Cardiac muscle cell (in vitro differentiated cells and primary cell): ENCODE measurements at regions not wholly inside any gene's neighbourhood (a gene's known extent, or its start where the extent isn't known, plus 50 kb on each side); places are given as distances from the start of the nearest gene placed in this dataset.

ENCODE experiments used
- DNase-seq, 2 donors: peaks; one replicate each; pipeline versions ENCODE4 v3.0.0 to v3.0.0-alpha.2; 2010 to 2017; ENCODE audit warnings: low read depth in 1 of 2, low spot score in 1 of 2
- H3K27ac ChIP-seq: fragments of 200-600 bp; sonication (generic); 2 replicates; pipeline ENCODE4 v1.5.1; 2016
- H3K27me3 ChIP-seq: fragments of 200-600 bp; sonication (generic); 2 replicates; pipeline ENCODE4 v1.6.0; 2016; ENCODE audit warnings: control low read depth
- H3K36me3 ChIP-seq: fragments of 200-600 bp; sonication (generic); 2 replicates; pipeline ENCODE4 v1.5.1; 2016; ENCODE audit warnings: control low read depth
- H3K4me1 ChIP-seq: fragments of 200-600 bp; sonication (generic); 2 replicates; pipeline ENCODE4 v1.8.1; 2017; ENCODE audit warnings: low read depth, mild to moderate bottlenecking, mixed run types
- H3K4me3 ChIP-seq: fragments of 200-600 bp; sonication (generic); 2 replicates; pipeline ENCODE4 v1.5.1; 2016; ENCODE audit warnings: mild to moderate bottlenecking
- H3K9me3 ChIP-seq: fragments of 200-600 bp; sonication (generic); 2 replicates; pipeline ENCODE4 v1.5.1; 2017; ENCODE audit warnings: low read depth, mild to moderate bottlenecking, control low read depth
- TF ChIP-seq, protein P1 (sequence below): IDR thresholded peaks from 2 replicates; pipeline ENCODE4 v1.5.1; 2012; ENCODE audit warnings: low read depth, mild to moderate bottlenecking, low read length

DNA sequence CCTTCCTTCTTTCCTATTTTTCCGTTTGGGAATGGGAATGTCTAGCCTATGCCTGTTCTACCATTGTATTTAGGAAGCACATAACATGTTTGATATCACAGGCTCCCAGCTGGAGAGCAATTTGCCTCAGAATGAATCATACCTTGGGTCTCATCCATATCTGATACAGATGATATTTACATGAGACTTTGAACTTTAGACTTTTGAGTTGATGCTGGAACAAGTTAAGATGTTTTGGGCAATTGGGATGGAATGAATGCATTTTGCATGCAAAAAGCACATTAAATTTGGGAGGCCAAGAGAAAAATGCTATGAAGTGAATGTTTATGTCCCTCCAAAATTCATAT lies 61.9 kb upstream of the BEGAIN start:
- TF ChIP-seq, protein P1, sequence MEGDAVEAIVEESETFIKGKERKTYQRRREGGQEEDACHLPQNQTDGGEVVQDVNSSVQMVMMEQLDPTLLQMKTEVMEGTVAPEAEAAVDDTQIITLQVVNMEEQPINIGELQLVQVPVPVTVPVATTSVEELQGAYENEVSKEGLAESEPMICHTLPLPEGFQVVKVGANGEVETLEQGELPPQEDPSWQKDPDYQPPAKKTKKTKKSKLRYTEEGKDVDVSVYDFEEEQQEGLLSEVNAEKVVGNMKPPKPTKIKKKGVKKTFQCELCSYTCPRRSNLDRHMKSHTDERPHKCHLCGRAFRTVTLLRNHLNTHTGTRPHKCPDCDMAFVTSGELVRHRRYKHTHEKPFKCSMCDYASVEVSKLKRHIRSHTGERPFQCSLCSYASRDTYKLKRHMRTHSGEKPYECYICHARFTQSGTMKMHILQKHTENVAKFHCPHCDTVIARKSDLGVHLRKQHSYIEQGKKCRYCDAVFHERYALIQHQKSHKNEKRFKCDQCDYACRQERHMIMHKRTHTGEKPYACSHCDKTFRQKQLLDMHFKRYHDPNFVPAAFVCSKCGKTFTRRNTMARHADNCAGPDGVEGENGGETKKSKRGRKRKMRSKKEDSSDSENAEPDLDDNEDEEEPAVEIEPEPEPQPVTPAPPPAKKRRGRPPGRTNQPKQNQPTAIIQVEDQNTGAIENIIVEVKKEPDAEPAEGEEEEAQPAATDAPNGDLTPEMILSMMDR, result no peak
- no peak overlapping the region for H3K27ac ChIP-seq
- H3K27me3 ChIP-seq, result peaks cover 8% of the 10 kb centered on the region
- no peaks in the 10 kb centered on the region for H3K9me3 ChIP-seq
- DNase-seq, result peak in 1 of 2 donors; percentile 38
- H3K36me3 ChIP-seq, result no peaks in the 10 kb centered on the region
- H3K4me1 ChIP-seq, result no peaks in the 10 kb centered on the region
- no peak overlapping the region for H3K4me3 ChIP-seq

DNA sequence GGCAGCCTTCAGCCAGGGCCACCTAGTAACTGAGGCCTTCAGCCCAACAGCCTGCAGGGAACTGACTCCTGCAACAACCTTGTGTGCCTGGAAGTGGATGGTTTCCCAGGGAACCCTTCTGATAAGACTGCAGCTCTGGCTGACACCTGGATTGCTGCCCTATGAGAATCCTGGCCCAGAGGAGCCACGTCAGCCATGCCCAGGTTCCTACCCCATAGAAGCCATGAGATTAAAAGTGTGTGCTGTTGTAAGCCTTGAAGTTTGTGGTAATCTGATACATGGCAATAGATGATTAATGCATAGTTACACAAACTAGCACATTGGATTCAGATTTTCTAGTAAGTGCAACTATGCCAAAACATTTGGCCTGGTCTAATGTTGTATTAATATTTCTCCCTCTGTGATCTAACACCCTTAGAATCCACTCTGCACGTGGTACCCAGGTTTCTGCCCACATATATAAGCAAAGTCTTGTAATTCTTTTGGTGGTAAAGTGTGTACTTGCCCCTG lies 64.8 kb upstream of the BEGAIN start:
- peaks cover 13% of the 10 kb centered on the region for H3K27me3 ChIP-seq
- H3K9me3 ChIP-seq, result no peaks in the 10 kb centered on the region
- H3K27ac ChIP-seq, result no peak overlapping the region
- no peaks in the 10 kb centered on the region for H3K4me1 ChIP-seq
- H3K4me3 ChIP-seq, result no peak overlapping the region
- TF ChIP-seq, protein P1, result no peak
- no peak for DNase-seq
- H3K36me3 ChIP-seq, result no peaks in the 10 kb centered on the region

DNA sequence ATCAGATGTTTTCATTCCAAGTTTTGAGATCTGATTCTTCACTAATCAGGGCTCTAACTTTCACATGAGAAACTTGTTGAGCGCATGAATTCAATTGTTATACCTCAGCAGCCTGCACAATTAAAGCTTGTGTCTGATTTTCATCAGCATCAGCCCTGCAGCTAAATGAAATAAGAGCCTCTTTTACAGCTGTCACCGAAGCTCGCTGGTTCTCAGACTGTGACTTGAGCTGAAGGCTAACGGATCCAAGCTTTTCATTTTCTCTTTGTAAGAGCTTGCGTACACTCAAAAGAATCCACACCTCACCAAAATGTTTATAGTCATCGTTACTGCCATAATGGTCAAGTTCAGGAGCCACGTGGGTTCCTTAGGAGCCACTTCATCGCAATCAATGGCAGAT lies 65.5 kb upstream of the BEGAIN start:
- Histone ChIP-seq H3K27me3 (peaks cover 13% of the 10 kb centered on the region), H3K36me3 (no peaks in the 10 kb centered on the region), H3K9me3 (no peaks in the 10 kb centered on the region), H3K4me3 (no peak overlapping the region), H3K27ac (no peak overlapping the region), H3K4me1 (no peaks in the 10 kb centered on the region)
- TF ChIP-seq, protein P1, result no peak
- no peak for DNase-seq

DNA sequence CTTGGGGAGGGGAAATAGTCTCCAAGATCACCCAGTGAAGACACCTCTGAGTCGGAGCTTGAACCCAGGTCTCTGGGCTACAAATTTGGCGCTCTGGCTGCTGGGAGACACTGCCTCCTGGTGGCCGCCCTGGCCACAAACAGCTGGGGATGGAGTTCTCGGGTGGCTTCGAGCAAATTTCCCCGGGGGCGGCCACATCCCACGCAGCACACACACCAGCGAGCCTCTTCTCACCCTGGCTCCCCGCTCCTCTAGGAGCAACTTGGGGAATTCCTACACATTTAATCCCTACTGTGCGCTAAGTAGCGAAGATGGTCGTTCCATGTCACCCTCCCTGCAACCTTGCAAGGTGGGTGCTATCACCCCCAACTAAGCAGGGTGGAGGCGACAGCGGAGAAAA lies 66.2 kb upstream of the BEGAIN start:
- Histone ChIP-seq H3K9me3 (no peaks in the 10 kb centered on the region), H3K27ac (no peak overlapping the region), H3K27me3 (peaks cover 13% of the 10 kb centered on the region), H3K4me3 (no peak overlapping the region), H3K4me1 (no peaks in the 10 kb centered on the region), H3K36me3 (no peaks in the 10 kb centered on the region)
- TF ChIP-seq, protein P1, result peak; percentile 45
- DNase-seq, result no peak

DNA sequence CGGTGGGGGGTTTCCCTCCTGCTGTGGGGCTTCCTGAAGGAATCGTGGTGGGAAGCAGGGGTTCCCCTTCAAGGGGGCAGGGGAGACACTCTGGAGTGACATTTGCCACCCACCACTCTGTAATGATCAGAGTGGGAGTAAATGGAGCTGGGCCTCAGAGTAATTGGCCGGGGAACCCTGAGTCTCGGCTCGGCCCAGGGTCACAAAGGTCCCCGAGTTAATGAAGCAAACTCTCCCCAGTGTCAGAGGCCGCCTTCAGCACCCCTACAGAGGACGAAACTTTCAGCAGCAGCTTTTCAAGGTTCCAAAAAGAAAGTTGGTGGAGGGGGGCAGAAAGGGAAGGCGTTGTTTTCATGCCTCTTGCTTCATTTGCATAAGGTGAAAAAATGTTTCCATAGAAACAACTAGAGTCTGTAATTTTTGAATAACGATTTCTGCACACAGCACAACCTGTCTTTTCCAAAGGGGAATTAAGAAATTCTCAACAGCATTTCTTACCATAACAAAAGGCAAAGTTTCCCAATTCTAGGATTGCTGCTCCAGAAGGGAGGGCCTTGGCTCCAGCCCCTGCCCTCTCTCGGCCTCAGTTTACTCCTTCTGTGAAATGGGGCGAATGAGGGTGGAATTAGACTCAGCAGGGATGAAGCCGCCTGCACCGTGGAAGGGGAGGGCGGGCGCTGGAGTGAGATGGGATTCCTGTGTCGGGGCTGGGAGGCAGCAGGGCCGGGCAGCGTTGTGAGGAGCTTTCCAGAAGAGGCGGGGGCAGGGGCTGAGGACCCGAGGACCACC lies 67.0 kb upstream of the BEGAIN start:
- H3K4me1 ChIP-seq, result no peaks in the 10 kb centered on the region
- no peak for DNase-seq
- TF ChIP-seq, protein P1, result no peak

More for the DNA sequence above, 67.0 kb upstream of the BEGAIN start:
- peaks cover 13% of the 10 kb centered on the region for H3K27me3 ChIP-seq
- H3K4me3 ChIP-seq, result no peak overlapping the region
- H3K36me3 ChIP-seq, result no peaks in the 10 kb centered on the region
- no peaks in the 10 kb centered on the region for H3K9me3 ChIP-seq
- H3K27ac ChIP-seq, result no peak overlapping the region
